Right lobe of liver (tissue), 6 donors: ENCODE measurements at regions not wholly inside any gene's neighbourhood (a gene's known extent, or its start where the extent isn't known, plus 50 kb on each side); places are given as distances from the start of the nearest gene placed in this dataset.

Experiments
- ATAC-seq, 4 donors: fragments of 200-7000 bp; cut with Tn5 transposase; one replicate each; pipeline ENCODE4 v1.9.1; 2020; ENCODE audit warnings: mild to moderate bottlenecking in 4 of 4, moderate library complexity in 4 of 4
- DNase-seq, 3 donors: peaks; one replicate each; pipeline ENCODE4 v3.0.0-alpha.2; 2020
- H3K27ac ChIP-seq, 3 donors: fragments of 200-600 bp; one replicate each; pipeline ENCODE4 v1.8.0; 2022
- H3K27me3 ChIP-seq, 2 donors: fragments of 200-600 bp; one replicate each; pipeline ENCODE4 v1.8.0; 2022
- H3K36me3 ChIP-seq, 4 donors: fragments of 200-600 bp; sonication (generic) in 1 of 4; one replicate each; pipeline versions ENCODE4 v1.5.1 to v1.8.0; 2017 to 2022; ENCODE audit warnings: control low read depth in 1 of 4
- H3K4me1 ChIP-seq, 4 donors: fragments of 200-600 bp; sonication (generic) in 1 of 4; one replicate each; pipeline versions ENCODE4 v1.5.1 to v1.8.0; 2017 to 2022; ENCODE audit warnings: control low read depth in 1 of 4
- H3K4me3 ChIP-seq, 3 donors: fragments of 200-600 bp; one replicate each; pipeline ENCODE4 v1.8.0; 2022
- H3K9me3 ChIP-seq, 4 donors: fragments of 200-600 bp; sonication (generic) in 1 of 4; one replicate each; pipeline versions ENCODE4 v1.5.1 to v1.8.0; 2017 to 2022; ENCODE audit warnings: control low read depth in 1 of 4
- POLR2A ChIP-seq: fragments of 450-650 bp; IDR thresholded peaks from one replicate; pipeline ENCODE4 v1.6.1; 2017; ENCODE audit warnings: antibody characterized with exemption, mild to moderate bottlenecking
- WGBS: methylation state at CpG from one replicate; pipeline ENCODE4 v1.1.6; 2018; ENCODE audit warnings: low coverage, low lambda C conversion rate; ENCODE audit not compliant: insufficient coverage; ENCODE audit errors: missing lambda C conversion rate; 5-methylcytosine and 5-hydroxymethylcytosine counted together
- intact Hi-C, 2 donors: fragments of 100-400 bp; cut with DNase I; formaldehyde crosslinking; loops; one replicate each; pipeline versions ENCODE4 v1.11.2 to v1.14.1; 2022
- TF ChIP-seq, protein P1 (sequence below), 4 donors: fragments of 200-600 bp in 3 of 4; fragments of 450-650 bp in 1 of 4; IDR thresholded peaks; one replicate each; pipeline versions ENCODE4 v1.5.1 to v1.8.0; 2016 to 2022; ENCODE audit warnings: antibody characterized with exemption in 4 of 4, mild to moderate bottlenecking in 2 of 4
- donor health status: DM: no; HTN: yes; CAD: no.
- donor health status: DM: no; HTN: no; CAD: no.
- donor health status: DM: no; HTN: no; CAD: no.
- donor health status: DM: no; HTN: yes; CAD: no.
- donor health status: DM: no; HTN: yes; CAD: no.

DNA sequence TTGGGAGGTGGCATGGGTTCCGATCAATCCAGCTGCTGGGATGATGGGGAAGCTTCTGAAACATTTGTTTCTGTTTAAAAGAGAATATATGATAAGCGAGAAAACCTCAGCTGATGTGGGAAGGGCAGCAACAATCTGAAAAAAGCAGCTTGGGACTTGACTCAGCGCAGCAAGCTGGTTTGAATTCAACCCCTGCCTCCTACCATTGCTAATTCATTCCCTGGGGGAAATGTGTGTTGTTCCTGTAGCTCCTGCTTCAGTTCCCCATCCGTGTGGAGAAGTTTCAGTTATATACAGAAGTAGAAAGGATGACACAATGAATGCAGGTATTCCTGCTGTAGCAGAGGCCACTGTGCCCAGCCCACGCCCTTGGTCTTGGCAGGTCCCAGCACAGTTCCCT, 145.1 kb downstream of the NXNL2 start:
- WGBS, result 90% methylated on average over 2 of the region's 5 CpGs
- no peaks in the 10 kb centered on the region for H3K27me3 ChIP-seq
- TF ChIP-seq, protein P1, sequence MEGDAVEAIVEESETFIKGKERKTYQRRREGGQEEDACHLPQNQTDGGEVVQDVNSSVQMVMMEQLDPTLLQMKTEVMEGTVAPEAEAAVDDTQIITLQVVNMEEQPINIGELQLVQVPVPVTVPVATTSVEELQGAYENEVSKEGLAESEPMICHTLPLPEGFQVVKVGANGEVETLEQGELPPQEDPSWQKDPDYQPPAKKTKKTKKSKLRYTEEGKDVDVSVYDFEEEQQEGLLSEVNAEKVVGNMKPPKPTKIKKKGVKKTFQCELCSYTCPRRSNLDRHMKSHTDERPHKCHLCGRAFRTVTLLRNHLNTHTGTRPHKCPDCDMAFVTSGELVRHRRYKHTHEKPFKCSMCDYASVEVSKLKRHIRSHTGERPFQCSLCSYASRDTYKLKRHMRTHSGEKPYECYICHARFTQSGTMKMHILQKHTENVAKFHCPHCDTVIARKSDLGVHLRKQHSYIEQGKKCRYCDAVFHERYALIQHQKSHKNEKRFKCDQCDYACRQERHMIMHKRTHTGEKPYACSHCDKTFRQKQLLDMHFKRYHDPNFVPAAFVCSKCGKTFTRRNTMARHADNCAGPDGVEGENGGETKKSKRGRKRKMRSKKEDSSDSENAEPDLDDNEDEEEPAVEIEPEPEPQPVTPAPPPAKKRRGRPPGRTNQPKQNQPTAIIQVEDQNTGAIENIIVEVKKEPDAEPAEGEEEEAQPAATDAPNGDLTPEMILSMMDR (IDR thresholded peaks at IDR 0.05), result no peak
- no peak for TF ChIP-seq POLR2A
- intact Hi-C loops, result no loop called here
- no peaks in the 10 kb centered on the region for H3K36me3 ChIP-seq
- DNase-seq (no peak), ATAC-seq (no peak)
- H3K9me3 ChIP-seq, result no peaks in the 10 kb centered on the region
- no peak overlapping the region for H3K27ac ChIP-seq
- no peak overlapping the region for H3K4me3 ChIP-seq
- H3K4me1 ChIP-seq, result no peaks in the 10 kb centered on the region

GRCh38 chr9:88680505-88681160, 145.7 kb downstream of the NXNL2 start:
- Histone ChIP-seq H3K27ac (no peak overlapping the region), H3K27me3 (no peaks in the 10 kb centered on the region), H3K4me3 (no peak overlapping the region), H3K36me3 (no peaks in the 10 kb centered on the region), H3K4me1 (no peaks in the 10 kb centered on the region), H3K9me3 (no peaks in the 10 kb centered on the region)
- WGBS, result 79% methylated on average over 7 of the region's 8 CpGs
- intact Hi-C loops, result no loop called here
- ATAC-seq (no peak), DNase-seq (no peak)
- no peak for TF ChIP-seq POLR2A
- TF ChIP-seq, protein P1 (IDR thresholded peaks at IDR 0.05), result no peak

DNA sequence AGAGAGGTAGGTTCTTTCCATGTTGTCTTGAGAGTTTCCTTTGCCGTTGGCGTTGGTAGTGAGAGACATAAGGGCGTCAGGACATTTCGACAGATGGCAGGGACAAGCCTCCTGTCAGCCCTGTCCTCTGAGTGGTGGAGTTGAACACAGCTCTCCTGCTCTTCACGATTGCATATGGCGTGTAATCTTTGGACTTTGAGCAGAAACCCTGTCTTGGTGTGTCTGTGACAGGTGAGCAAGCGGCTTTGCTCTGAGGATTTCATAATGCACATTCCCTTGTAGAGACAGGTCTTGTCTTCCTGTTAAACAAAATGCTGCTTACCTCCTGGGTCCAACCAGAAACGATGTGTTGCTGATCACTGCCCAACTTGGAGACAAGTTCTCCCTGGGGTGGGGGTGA, 146.5 kb downstream of the NXNL2 start:
- Histone ChIP-seq H3K27ac (no peak overlapping the region), H3K4me3 (no peak overlapping the region), H3K27me3 (no peaks in the 10 kb centered on the region), H3K36me3 (no peaks in the 10 kb centered on the region), H3K9me3 (no peaks in the 10 kb centered on the region), H3K4me1 (no peaks in the 10 kb centered on the region)
- DNase-seq (no peak), ATAC-seq (peak in 2 of 4 donors; percentile 20 to 49)
- 45% methylated on average over 8 of the region's 8 CpGs for WGBS
- no peak for TF ChIP-seq POLR2A
- TF ChIP-seq, protein P1 (IDR thresholded peaks at IDR 0.05), result no peak
- intact Hi-C loops, result no loop called here

DNA sequence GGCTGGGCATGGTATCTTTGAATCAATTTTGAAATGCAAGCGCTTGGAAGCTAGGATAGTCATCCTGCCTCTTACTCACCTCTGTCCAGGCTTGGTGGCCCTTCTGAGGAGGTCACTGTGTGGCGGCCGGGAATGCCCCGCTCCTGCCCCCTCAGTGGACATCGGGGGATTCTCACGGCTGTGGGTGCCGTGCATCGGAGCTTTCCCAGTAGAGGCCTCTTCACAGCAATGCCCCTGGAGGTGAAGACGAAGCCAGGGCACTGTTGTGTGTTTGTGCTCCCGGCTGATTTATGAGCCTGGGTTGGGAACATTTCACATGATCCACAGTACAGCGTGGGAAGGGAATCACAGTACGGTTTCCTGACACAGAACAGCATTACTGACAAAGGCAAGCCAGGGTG, 147.5 kb downstream of the NXNL2 start:
- H3K27me3 ChIP-seq, result no peaks in the 10 kb centered on the region
- H3K9me3 ChIP-seq, result no peaks in the 10 kb centered on the region
- no peak overlapping the region for H3K27ac ChIP-seq
- 40% methylated on average over 1 of the region's 12 CpGs for WGBS
- H3K4me3 ChIP-seq, result no peak overlapping the region
- ATAC-seq (no peak), DNase-seq (no peak)
- no peaks in the 10 kb centered on the region for H3K4me1 ChIP-seq
- H3K36me3 ChIP-seq, result no peaks in the 10 kb centered on the region
- TF ChIP-seq, protein P1 (IDR thresholded peaks at IDR 0.05), result no peak
- no peak for TF ChIP-seq POLR2A
- intact Hi-C loops, result no loop called here

DNA sequence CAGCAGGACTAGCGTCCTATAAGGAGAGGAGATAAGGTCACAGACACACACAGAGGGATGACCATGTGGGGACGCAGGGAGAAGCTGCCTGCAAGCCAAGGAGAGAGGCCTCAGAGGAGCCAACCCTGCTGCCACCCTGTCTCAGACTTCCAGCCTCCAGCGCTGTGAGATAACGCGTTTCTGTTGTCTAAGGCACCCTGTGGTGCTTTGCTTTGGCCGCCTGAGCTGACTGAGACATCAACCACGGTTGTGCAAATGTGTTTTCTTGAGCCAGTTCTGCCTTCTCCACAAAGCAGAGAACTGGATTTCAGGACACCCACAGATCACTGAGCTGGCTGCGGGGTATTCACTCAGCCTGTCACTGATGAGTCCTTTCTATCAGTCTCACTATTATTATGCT, 149.1 kb downstream of the NXNL2 start:
- no peaks in the 10 kb centered on the region for H3K36me3 ChIP-seq
- TF ChIP-seq POLR2A, result no peak
- TF ChIP-seq, protein P1 (IDR thresholded peaks at IDR 0.05), result no peak
- no peaks in the 10 kb centered on the region for H3K9me3 ChIP-seq
- no peaks in the 10 kb centered on the region for H3K27me3 ChIP-seq
- WGBS, result 67% methylated on average over 3 of the region's 8 CpGs
- no peak overlapping the region for H3K27ac ChIP-seq
- no peaks in the 10 kb centered on the region for H3K4me1 ChIP-seq
- ATAC-seq (no peak), DNase-seq (no peak)
- no peak overlapping the region for H3K4me3 ChIP-seq
- intact Hi-C loops, result no loop called here
